ENCODE measurements at regions not wholly inside any gene's neighbourhood (a gene's known extent, or its start where the extent isn't known, plus 50 kb on each side); places are given as distances from the start of the nearest gene placed in this dataset.

DNA sequence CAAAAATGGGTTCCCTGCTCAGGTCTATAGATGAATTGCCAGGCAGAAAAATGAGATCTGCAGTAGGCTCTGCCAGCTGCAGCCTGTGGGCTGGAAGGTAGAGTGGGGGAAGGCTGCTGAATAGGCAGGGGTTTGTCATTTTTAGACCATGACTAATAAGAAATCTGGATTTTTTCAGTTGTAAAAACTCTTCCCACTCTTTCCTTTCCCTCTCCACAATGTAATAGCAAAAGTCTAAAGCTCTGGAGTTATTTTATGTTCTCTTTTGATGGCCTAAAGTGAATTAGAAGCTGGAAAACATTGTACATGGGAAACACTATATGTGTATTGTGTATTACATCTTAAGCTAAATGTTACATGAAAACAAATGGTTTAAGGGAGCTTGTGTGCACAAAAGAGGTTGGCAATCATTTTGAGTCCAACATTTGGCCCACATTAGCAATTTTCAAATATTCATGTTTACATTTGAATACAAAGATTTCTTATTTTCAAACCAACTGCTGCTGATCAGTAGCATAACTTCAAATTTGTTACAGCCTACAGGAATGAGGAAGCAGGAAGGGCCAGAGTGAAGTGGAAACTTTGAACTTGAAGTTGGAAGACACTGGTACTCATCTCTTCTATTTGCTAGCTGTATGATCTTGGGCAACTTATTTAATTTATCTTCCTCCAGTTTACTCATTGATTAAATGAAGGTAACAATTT, 407.1 kb downstream of the SLC4A3 start:
- TF ChIP-seq, protein P1, sequence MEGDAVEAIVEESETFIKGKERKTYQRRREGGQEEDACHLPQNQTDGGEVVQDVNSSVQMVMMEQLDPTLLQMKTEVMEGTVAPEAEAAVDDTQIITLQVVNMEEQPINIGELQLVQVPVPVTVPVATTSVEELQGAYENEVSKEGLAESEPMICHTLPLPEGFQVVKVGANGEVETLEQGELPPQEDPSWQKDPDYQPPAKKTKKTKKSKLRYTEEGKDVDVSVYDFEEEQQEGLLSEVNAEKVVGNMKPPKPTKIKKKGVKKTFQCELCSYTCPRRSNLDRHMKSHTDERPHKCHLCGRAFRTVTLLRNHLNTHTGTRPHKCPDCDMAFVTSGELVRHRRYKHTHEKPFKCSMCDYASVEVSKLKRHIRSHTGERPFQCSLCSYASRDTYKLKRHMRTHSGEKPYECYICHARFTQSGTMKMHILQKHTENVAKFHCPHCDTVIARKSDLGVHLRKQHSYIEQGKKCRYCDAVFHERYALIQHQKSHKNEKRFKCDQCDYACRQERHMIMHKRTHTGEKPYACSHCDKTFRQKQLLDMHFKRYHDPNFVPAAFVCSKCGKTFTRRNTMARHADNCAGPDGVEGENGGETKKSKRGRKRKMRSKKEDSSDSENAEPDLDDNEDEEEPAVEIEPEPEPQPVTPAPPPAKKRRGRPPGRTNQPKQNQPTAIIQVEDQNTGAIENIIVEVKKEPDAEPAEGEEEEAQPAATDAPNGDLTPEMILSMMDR (IDR thresholded peaks at IDR 0.05; ENCODE audit: insufficient read depth, missing control alignments) = no peak
- no peak for FAIRE-seq
- DNase-seq (ENCODE audit: insufficient read length, low spot score) = no peak

DNA sequence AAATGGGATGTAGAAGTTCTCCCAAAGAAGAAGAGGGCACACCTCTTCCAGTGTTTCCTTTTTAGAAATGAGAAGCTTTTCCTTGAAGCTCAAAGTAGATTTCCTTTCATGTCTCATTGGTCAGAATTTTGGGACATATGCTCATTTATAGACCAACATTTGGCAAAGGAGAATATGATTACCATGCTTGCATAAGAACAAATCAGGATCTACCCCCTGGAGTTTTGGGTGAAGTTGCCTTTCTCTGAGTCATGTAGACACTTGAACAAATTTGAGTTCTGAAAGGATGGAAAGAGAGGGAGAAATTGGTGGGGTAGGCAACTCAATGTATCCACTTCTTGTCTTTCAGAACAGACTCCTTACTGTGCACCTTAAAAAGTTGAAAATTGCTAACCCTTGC, 409.0 kb downstream of the SLC4A3 start:
- DNase-seq (ENCODE audit: insufficient read length, low spot score) (no peak), FAIRE-seq (no peak)
- TF ChIP-seq, protein P1 (IDR thresholded peaks at IDR 0.05; ENCODE audit: insufficient read depth, missing control alignments) = no peak

- DNase-seq (ENCODE audit: insufficient read length, low spot score) = no peak
- FAIRE-seq = no peak
- TF ChIP-seq, protein P1 (IDR thresholded peaks at IDR 0.05; ENCODE audit: insufficient read depth, missing control alignments) = no peak
Observed at GRCh38 chr2:220040346-220040745, 412.9 kb downstream of the SLC4A3 start.

DNA sequence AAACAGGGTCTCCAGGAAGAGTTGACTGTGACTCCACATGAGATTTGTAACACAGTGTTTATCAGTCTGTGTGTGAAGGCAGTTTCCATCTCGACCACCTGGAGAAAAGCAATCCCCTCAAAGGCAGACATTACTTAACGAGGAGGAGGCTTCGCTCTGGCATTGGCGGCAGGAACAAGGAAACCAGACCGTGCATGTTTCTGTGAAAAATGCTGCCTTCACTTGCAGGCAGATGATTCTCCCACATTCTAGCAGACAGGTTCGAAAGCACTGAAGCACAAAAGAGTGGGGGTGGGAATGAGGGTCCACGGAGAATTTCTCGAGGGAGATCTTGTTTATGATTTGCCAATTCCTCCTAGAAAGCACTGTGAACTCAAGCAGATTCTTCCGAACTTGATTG, 414.0 kb downstream of the SLC4A3 start:
- no peak for DNase-seq (ENCODE audit: insufficient read length, low spot score)
- TF ChIP-seq, protein P1 (IDR thresholded peaks at IDR 0.05; ENCODE audit: insufficient read depth, missing control alignments) = no peak
- FAIRE-seq = no peak

GRCh38 chr2:220043155-220043989, 415.9 kb downstream of the SLC4A3 start:
- DNase-seq (ENCODE audit: insufficient read length, low spot score) = no peak
- TF ChIP-seq, protein P1 (IDR thresholded peaks at IDR 0.05; ENCODE audit: insufficient read depth, missing control alignments) = no peak
- no peak for FAIRE-seq

GRCh38 chr2:220043990-220044335, 416.5 kb downstream of the SLC4A3 start:
- FAIRE-seq (no peak), DNase-seq (ENCODE audit: insufficient read length, low spot score) (no peak)
- TF ChIP-seq, protein P1 (IDR thresholded peaks at IDR 0.05; ENCODE audit: insufficient read depth, missing control alignments) = no peak

- FAIRE-seq = no peak
- DNase-seq (ENCODE audit: insufficient read length, low spot score) = no peak
- TF ChIP-seq, protein P1 (IDR thresholded peaks at IDR 0.05; ENCODE audit: insufficient read depth, missing control alignments) = no peak
Observed at GRCh38 chr2:220044383-220044782, 417.0 kb downstream of the SLC4A3 start.
